ENCODE measurements at regions not wholly inside any gene's neighbourhood (a gene's known extent, or its start where the extent isn't known, plus 50 kb on each side); places are given as distances from the start of the nearest gene placed in this dataset.

DNA sequence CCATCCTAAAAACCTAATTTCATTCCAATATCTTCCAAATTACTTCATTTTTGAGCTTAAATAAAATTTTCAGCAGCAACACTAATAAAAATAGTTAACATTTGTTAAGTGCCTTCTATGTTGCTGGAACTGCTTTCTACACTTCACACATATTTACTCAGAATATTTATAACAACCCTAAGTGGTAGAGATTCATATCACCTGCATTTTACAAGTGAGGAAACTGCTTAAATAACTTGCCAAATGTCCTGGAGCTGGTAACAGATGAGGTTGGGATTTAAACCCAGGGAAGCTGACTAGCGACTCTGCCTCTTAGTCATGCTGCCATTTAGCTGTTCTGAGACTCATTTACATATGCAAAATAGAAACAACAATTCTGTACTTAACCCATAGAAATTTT is 86.1 kb upstream of the PBX1 start:
- Histone ChIP-seq H3K27ac (no peak overlapping the region), H3K4me3 (no peak overlapping the region)
- no peak for DNase-seq (ENCODE audit: low spot score)
- TF ChIP-seq, protein P1, sequence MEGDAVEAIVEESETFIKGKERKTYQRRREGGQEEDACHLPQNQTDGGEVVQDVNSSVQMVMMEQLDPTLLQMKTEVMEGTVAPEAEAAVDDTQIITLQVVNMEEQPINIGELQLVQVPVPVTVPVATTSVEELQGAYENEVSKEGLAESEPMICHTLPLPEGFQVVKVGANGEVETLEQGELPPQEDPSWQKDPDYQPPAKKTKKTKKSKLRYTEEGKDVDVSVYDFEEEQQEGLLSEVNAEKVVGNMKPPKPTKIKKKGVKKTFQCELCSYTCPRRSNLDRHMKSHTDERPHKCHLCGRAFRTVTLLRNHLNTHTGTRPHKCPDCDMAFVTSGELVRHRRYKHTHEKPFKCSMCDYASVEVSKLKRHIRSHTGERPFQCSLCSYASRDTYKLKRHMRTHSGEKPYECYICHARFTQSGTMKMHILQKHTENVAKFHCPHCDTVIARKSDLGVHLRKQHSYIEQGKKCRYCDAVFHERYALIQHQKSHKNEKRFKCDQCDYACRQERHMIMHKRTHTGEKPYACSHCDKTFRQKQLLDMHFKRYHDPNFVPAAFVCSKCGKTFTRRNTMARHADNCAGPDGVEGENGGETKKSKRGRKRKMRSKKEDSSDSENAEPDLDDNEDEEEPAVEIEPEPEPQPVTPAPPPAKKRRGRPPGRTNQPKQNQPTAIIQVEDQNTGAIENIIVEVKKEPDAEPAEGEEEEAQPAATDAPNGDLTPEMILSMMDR (IDR thresholded peaks at IDR 0.05): no peak

GRCh38 chr1:164473544-164473943 is 85.4 kb upstream of the PBX1 start:
- no peak for DNase-seq (ENCODE audit: low spot score)
- Histone ChIP-seq H3K27ac (no peak overlapping the region), H3K4me3 (no peak overlapping the region)
- TF ChIP-seq, protein P1 (IDR thresholded peaks at IDR 0.05): no peak

DNA sequence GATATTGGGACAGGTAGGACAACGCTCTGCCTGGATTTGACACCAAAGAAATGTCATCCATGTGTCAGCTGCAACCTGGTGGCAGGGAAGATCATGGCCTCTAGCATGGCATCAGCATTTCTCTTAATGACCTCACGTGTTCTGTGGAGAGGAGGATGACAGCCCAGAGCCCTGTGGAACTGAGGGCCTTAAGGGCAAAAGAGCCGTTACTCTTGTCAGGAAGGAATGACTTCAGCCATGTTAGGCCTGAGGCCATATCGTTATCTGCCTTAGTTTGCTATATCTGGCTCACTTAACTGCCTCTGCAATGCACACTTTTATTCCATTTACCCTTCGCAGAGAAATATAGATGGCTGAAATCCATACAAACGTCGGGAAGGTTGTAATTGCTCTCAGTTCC is 83.2 kb upstream of the PBX1 start:
- TF ChIP-seq, protein P1 (IDR thresholded peaks at IDR 0.05): no peak
- H3K27ac ChIP-seq: no peak overlapping the region
- DNase-seq (ENCODE audit: low spot score): no peak
- no peak overlapping the region for H3K4me3 ChIP-seq

GRCh38 chr1:164477343-164477742 is 81.6 kb upstream of the PBX1 start:
- Histone ChIP-seq H3K27ac (no peak overlapping the region), H3K4me3 (no peak overlapping the region)
- TF ChIP-seq, protein P1 (IDR thresholded peaks at IDR 0.05): no peak
- DNase-seq (ENCODE audit: low spot score): no peak

GRCh38 chr1:164479242-164479641 is 79.7 kb upstream of the PBX1 start:
- H3K4me3 ChIP-seq: no peak overlapping the region
- DNase-seq (ENCODE audit: low spot score): no peak
- TF ChIP-seq, protein P1 (IDR thresholded peaks at IDR 0.05): no peak
- H3K27ac ChIP-seq: no peak overlapping the region

- Histone ChIP-seq H3K4me3 (no peak overlapping the region), H3K27ac (no peak overlapping the region)
- TF ChIP-seq, protein P1 (IDR thresholded peaks at IDR 0.05): no peak
- DNase-seq (ENCODE audit: low spot score): no peak
Observed at GRCh38 chr1:164480285-164480907, 78.6 kb upstream of the PBX1 start.

DNA sequence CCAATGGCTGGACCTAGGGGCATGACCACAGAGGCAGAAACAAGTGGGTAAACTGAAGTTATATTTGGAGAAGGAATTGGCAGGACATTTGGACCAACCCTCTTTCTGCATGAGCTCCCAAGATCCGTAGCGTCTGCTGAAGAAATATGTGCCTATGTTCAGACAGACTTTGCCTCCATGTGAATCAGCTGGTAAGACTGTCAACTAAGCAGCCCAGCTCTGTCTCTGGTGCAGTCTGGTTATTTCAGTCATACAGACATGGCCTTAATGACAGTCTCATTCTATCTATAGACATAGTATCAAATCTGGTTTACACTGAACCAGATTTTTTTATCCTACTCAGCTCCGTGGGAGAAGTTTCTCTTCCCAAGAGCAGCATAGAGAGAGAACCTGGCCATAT is 63.1 kb upstream of the PBX1 start:
- DNase-seq (ENCODE audit: low spot score): no peak
- TF ChIP-seq, protein P1 (IDR thresholded peaks at IDR 0.05): no peak
- H3K27ac ChIP-seq: no peak overlapping the region

More for the DNA sequence above, 63.1 kb upstream of the PBX1 start:
- no peak overlapping the region for H3K4me3 ChIP-seq

Measured in coronary artery (tissue), 2 donors.